NCI-H524 treated with DMSO at 0.1 percent for 48 hours (cell line): ENCODE measurements at regions not wholly inside any gene's neighbourhood (a gene's known extent, or its start where the extent isn't known, plus 50 kb on each side); places are given as distances from the start of the nearest gene placed in this dataset.

Experiments
- DNase-seq: peaks from one replicate; lab custom pipeline; 2025; lab: John Stamatoyannopoulos, UW

GRCh38 chr3:64888840-64889392, 201.1 kb upstream of the ADAMTS9 start:
- DNase-seq: no peak

- no peak for DNase-seq
Observed at GRCh38 chr3:64888165-64888564, 200.4 kb upstream of the ADAMTS9 start.

- no peak for DNase-seq
Observed at GRCh38 chr3:64885055-64885454, 197.3 kb upstream of the ADAMTS9 start.

- DNase-seq: no peak
Observed at GRCh38 chr3:64884536-64884935, 196.7 kb upstream of the ADAMTS9 start.

- DNase-seq: no peak
Observed at GRCh38 chr3:64880916-64881315, 193.1 kb upstream of the ADAMTS9 start.

GRCh38 chr3:64878362-64878761, 190.6 kb upstream of the ADAMTS9 start:
- DNase-seq: no peak

- no peak for DNase-seq
Observed at GRCh38 chr3:64873400-64873799, 185.6 kb upstream of the ADAMTS9 start.

GRCh38 chr3:64872345-64872744, 184.5 kb upstream of the ADAMTS9 start:
- DNase-seq: no peak

- no peak for DNase-seq
Observed at GRCh38 chr3:64871834-64872249, 184.0 kb upstream of the ADAMTS9 start.

GRCh38 chr3:64870876-64871646, 183.3 kb upstream of the ADAMTS9 start:
- no peak for DNase-seq

GRCh38 chr3:64867224-64867623, 179.4 kb upstream of the ADAMTS9 start:
- no peak for DNase-seq

- no peak for DNase-seq
Observed at GRCh38 chr3:64865839-64866570, 178.2 kb upstream of the ADAMTS9 start.

GRCh38 chr3:64863226-64864212, 175.7 kb upstream of the ADAMTS9 start:
- DNase-seq: no peak

GRCh38 chr3:64861684-64862083, 173.9 kb upstream of the ADAMTS9 start:
- no peak for DNase-seq

- DNase-seq: no peak
Observed at GRCh38 chr3:64860536-64860870, 172.7 kb upstream of the ADAMTS9 start.

GRCh38 chr3:64859625-64860535, 172.1 kb upstream of the ADAMTS9 start:
- no peak for DNase-seq

GRCh38 chr3:64856977-64857516, 169.2 kb upstream of the ADAMTS9 start:
- no peak for DNase-seq

GRCh38 chr3:64856106-64856505, 168.3 kb upstream of the ADAMTS9 start:
- DNase-seq: no peak

GRCh38 chr3:64853456-64853855, 165.7 kb upstream of the ADAMTS9 start:
- no peak for DNase-seq

- no peak for DNase-seq
Observed at GRCh38 chr3:64852738-64853137, 164.9 kb upstream of the ADAMTS9 start.

- no peak for DNase-seq
Observed at GRCh38 chr3:64848822-64849221, 161.0 kb upstream of the ADAMTS9 start.
